RPMI8226 (cell line): ENCODE measurements at regions not wholly inside any gene's neighbourhood (a gene's known extent, or its start where the extent isn't known, plus 50 kb on each side); places are given as distances from the start of the nearest gene placed in this dataset.

Source experiments
- DNase-seq: peaks from one replicate; pipeline ENCODE4 v3.0.0-alpha.2; 2015

- no peak for DNase-seq
These were observed 219.6 kb downstream of the DMRT2 start for GRCh38 chr9:1269533-1270315.

GRCh38 chr9:1271367-1271766, 221.2 kb downstream of the DMRT2 start:
- no peak for DNase-seq

GRCh38 chr9:1271786-1272185, 221.6 kb downstream of the DMRT2 start:
- no peak for DNase-seq

- DNase-seq: no peak
These were observed 222.3 kb downstream of the DMRT2 start for GRCh38 chr9:1272488-1272887.

GRCh38 chr9:1273859-1274258, 223.7 kb downstream of the DMRT2 start:
- DNase-seq: no peak

GRCh38 chr9:1274334-1274733, 224.2 kb downstream of the DMRT2 start:
- no peak for DNase-seq

- DNase-seq: no peak
These were observed 226.3 kb downstream of the DMRT2 start for GRCh38 chr9:1276474-1276873.

- no peak for DNase-seq
These were observed 234.6 kb downstream of the DMRT2 start for GRCh38 chr9:1284727-1285126.

- no peak for DNase-seq
These were observed 235.4 kb downstream of the DMRT2 start for GRCh38 chr9:1285526-1285925.

GRCh38 chr9:1292384-1292783, 242.2 kb downstream of the DMRT2 start:
- DNase-seq: no peak

GRCh38 chr9:1294641-1295258, 244.6 kb downstream of the DMRT2 start:
- DNase-seq: no peak

- DNase-seq: no peak
These were observed 246.2 kb downstream of the DMRT2 start for GRCh38 chr9:1296331-1296730.

- DNase-seq: no peak
These were observed 247.9 kb downstream of the DMRT2 start for GRCh38 chr9:1298046-1298445.

- no peak for DNase-seq
These were observed 250.8 kb downstream of the DMRT2 start for GRCh38 chr9:1300941-1301340.

- DNase-seq: no peak
These were observed 253.8 kb downstream of the DMRT2 start for GRCh38 chr9:1303932-1304331.

- DNase-seq: no peak
These were observed 261.4 kb downstream of the DMRT2 start for GRCh38 chr9:1311462-1312042.

GRCh38 chr9:1319436-1319835, 269.3 kb downstream of the DMRT2 start:
- DNase-seq: no peak

- no peak for DNase-seq
These were observed 269.9 kb downstream of the DMRT2 start for GRCh38 chr9:1320051-1320557.

GRCh38 chr9:1320607-1321195, 270.5 kb downstream of the DMRT2 start:
- DNase-seq: no peak

- no peak for DNase-seq
These were observed 277.3 kb downstream of the DMRT2 start for GRCh38 chr9:1327467-1327866.

- DNase-seq: no peak
These were observed 278.2 kb downstream of the DMRT2 start for GRCh38 chr9:1328341-1328740.

GRCh38 chr9:1331546-1332038, 281.4 kb downstream of the DMRT2 start:
- DNase-seq: no peak

- no peak for DNase-seq
These were observed 282.0 kb downstream of the DMRT2 start for GRCh38 chr9:1332156-1332555.

- DNase-seq: no peak
These were observed 285.0 kb downstream of the DMRT2 start for GRCh38 chr9:1335174-1335573.
